ENCODE measurements at regions not wholly inside any gene's neighbourhood (a gene's known extent, or its start where the extent isn't known, plus 50 kb on each side); places are given as distances from the start of the nearest gene placed in this dataset.

DNA sequence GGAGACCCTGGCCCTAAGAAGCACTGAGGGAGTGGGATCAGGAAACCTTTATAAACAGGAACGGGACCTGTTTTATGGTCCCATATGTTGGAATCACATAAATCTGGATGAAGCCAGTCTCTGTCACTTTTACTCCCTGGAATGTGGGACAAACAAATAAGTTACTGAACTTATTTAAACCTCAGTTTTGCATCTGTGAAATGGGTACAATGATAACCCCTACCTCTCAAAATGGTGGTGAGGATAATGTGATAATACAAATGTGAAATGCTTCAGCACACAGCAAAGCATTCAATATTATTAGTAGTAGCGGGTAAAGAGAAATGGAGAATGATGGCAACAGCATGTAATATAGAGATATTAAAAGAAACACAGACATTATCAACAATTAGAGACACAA lies 298.9 kb downstream of the ZSWIM6 start:
- TF ChIP-seq, protein P1, sequence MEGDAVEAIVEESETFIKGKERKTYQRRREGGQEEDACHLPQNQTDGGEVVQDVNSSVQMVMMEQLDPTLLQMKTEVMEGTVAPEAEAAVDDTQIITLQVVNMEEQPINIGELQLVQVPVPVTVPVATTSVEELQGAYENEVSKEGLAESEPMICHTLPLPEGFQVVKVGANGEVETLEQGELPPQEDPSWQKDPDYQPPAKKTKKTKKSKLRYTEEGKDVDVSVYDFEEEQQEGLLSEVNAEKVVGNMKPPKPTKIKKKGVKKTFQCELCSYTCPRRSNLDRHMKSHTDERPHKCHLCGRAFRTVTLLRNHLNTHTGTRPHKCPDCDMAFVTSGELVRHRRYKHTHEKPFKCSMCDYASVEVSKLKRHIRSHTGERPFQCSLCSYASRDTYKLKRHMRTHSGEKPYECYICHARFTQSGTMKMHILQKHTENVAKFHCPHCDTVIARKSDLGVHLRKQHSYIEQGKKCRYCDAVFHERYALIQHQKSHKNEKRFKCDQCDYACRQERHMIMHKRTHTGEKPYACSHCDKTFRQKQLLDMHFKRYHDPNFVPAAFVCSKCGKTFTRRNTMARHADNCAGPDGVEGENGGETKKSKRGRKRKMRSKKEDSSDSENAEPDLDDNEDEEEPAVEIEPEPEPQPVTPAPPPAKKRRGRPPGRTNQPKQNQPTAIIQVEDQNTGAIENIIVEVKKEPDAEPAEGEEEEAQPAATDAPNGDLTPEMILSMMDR (IDR thresholded peaks at IDR 0.05): no peak
- TF ChIP-seq EP300 (IDR thresholded peaks at IDR 0.05): no peak
